Uterus (tissue), 3 donors: ENCODE measurements at regions not wholly inside any gene's neighbourhood (a gene's known extent, or its start where the extent isn't known, plus 50 kb on each side); places are given as distances from the start of the nearest gene placed in this dataset.

Source experiments
- DNase-seq, 2 donors: peaks; one replicate each; pipeline ENCODE4 v3.0.0-alpha.2; 2019 to 2020
- H3K27ac ChIP-seq, 2 donors: fragments of 200-600 bp; sonication (generic); 1 replicate in 1 of 2; 2 replicates in 1 of 2; pipeline ENCODE4 v1.5.1; 2016 to 2018
- H3K27me3 ChIP-seq, 2 donors: fragments of 200-600 bp; sonication (generic); one replicate each; pipeline ENCODE4 v1.5.1; 2018 to 2019; ENCODE audit warnings: control low read depth in 1 of 2
- H3K36me3 ChIP-seq, 2 donors: fragments of 200-600 bp; sonication (generic); one replicate each; pipeline ENCODE4 v1.5.1; 2019; ENCODE audit warnings: control low read depth in 1 of 2
- H3K4me1 ChIP-seq, 2 donors: fragments of 200-600 bp; sonication (generic); one replicate each; pipeline ENCODE4 v1.5.1; 2018 to 2019; ENCODE audit warnings: control low read depth in 1 of 2
- H3K4me3 ChIP-seq, 2 donors: fragments of 200-600 bp; sonication (generic); 1 replicate in 1 of 2; 2 replicates in 1 of 2; pipeline ENCODE4 v1.5.1; 2018 to 2019; ENCODE audit warnings: mild to moderate bottlenecking in 1 of 2
- H3K9me3 ChIP-seq, 2 donors: fragments of 200-600 bp; sonication (generic); one replicate each; pipeline ENCODE4 v1.5.1; 2019; ENCODE audit warnings: control low read depth in 1 of 2
- CTCF ChIP-seq, 4 experiments: fragments of 200-600 bp in 2 of 4; fragments of 450-650 bp in 2 of 4; sonication (generic) in 2 of 4; IDR thresholded peaks; one replicate each; pipeline ENCODE4 v1.5.1; 2016 to 2019; ENCODE audit warnings: antibody characterized with exemption in 4 of 4, mild to moderate bottlenecking in 2 of 4, moderate library complexity in 1 of 4
- POLR2A ChIP-seq, 2 donors: fragments of 450-650 bp; IDR thresholded peaks; one replicate each; pipeline ENCODE4 v1.6.1; 2016; ENCODE audit warnings: antibody characterized with exemption in 2 of 2, mild to moderate bottlenecking in 1 of 2, moderate library complexity in 1 of 2
- intact Hi-C: fragments of 100-400 bp; cut with DNase I; formaldehyde crosslinking; loops from one replicate; pipeline ENCODE4 v1.15.1; 2023; ENCODE audit warnings: low total_unique reads
- donor health status: DM: yes; HTN: yes; CAD: no.

GRCh38 chr14:34055157-34055950 is 104.5 kb upstream of the EGLN3 start:
- intact Hi-C loops, result no loop called here
- DNase-seq, result no peak
- H3K27me3 ChIP-seq, result no peaks in the 10 kb centered on the region
- H3K36me3 ChIP-seq, result no peaks in the 10 kb centered on the region
- TF ChIP-seq POLR2A (IDR thresholded peaks at IDR 0.05) (no peak), CTCF (IDR thresholded peaks at IDR 0.05) (no peak)
- H3K9me3 ChIP-seq, result no peaks in the 10 kb centered on the region
- no peak overlapping the region for H3K27ac ChIP-seq
- no peak overlapping the region for H3K4me3 ChIP-seq
- H3K4me1 ChIP-seq, result peaks cover 0 to 9% of the 10 kb centered on the region in 2 donors

- TF ChIP-seq CTCF (IDR thresholded peaks at IDR 0.05), result peak; percentile 10 to 45 (median 33)
- TF ChIP-seq POLR2A (IDR thresholded peaks at IDR 0.05), result no peak
- DNase-seq, result peak; percentile 81 to 83
- no peaks in the 10 kb centered on the region for H3K27me3 ChIP-seq
- no peaks in the 10 kb centered on the region for H3K36me3 ChIP-seq
- H3K4me1 ChIP-seq, result peaks cover 0 to 9% of the 10 kb centered on the region in 2 donors
- H3K27ac ChIP-seq, result peak overlapping the region; percentile 62 to 64
- H3K4me3 ChIP-seq, result no peak overlapping the region
- H3K9me3 ChIP-seq, result no peaks in the 10 kb centered on the region
- intact Hi-C loops, result no loop called here
These were observed 102.8 kb upstream of the EGLN3 start for GRCh38 chr14:34053666-34054065.

GRCh38 chr14:34052658-34053014 is 101.8 kb upstream of the EGLN3 start:
- no peak for DNase-seq
- Histone ChIP-seq H3K4me3 (no peak overlapping the region), H3K36me3 (no peaks in the 10 kb centered on the region), H3K27ac (peak overlapping the region; percentile 62 to 64), H3K27me3 (no peaks in the 10 kb centered on the region), H3K4me1 (peaks cover 0 to 9% of the 10 kb centered on the region in 2 donors), H3K9me3 (no peaks in the 10 kb centered on the region)
- intact Hi-C loops, result no loop called here
- TF ChIP-seq CTCF (IDR thresholded peaks at IDR 0.05) (no peak), POLR2A (IDR thresholded peaks at IDR 0.05) (no peak)

- no peaks in the 10 kb centered on the region for H3K27me3 ChIP-seq
- H3K27ac ChIP-seq, result peak overlapping the region; percentile 62 to 64
- DNase-seq, result peak; percentile 41 to 63
- intact Hi-C loops, result no loop called here
- no peak overlapping the region for H3K4me3 ChIP-seq
- H3K9me3 ChIP-seq, result no peaks in the 10 kb centered on the region
- peaks cover 0 to 9% of the 10 kb centered on the region in 2 donors for H3K4me1 ChIP-seq
- no peak for TF ChIP-seq POLR2A (IDR thresholded peaks at IDR 0.05)
- TF ChIP-seq CTCF (IDR thresholded peaks at IDR 0.05), result no peak
- H3K36me3 ChIP-seq, result no peaks in the 10 kb centered on the region
These were observed 101.2 kb upstream of the EGLN3 start for GRCh38 chr14:34051966-34052657.

- Histone ChIP-seq H3K4me1 (peaks cover 0 to 9% of the 10 kb centered on the region in 2 donors), H3K36me3 (no peaks in the 10 kb centered on the region), H3K27me3 (no peaks in the 10 kb centered on the region), H3K27ac (no peak overlapping the region), H3K4me3 (no peak overlapping the region), H3K9me3 (no peaks in the 10 kb centered on the region)
- no peak for DNase-seq
- intact Hi-C loops, result no loop called here
- no peak for TF ChIP-seq POLR2A (IDR thresholded peaks at IDR 0.05)
- no peak for TF ChIP-seq CTCF (IDR thresholded peaks at IDR 0.05)
These were observed 99.7 kb upstream of the EGLN3 start for GRCh38 chr14:34050606-34051005.
